K562 (cell line): ENCODE measurements at regions not wholly inside any gene's neighbourhood (a gene's known extent, or its start where the extent isn't known, plus 50 kb on each side); places are given as distances from the start of the nearest gene placed in this dataset.

Experiments used
- CHCHD3 ChIP-seq: fragments of 250-450 bp; sonication (Bioruptor Pico); IDR thresholded peaks from 2 replicates; pipeline ENCODE4 v2.1.2; 2022; ENCODE audit warnings: mild to moderate bottlenecking
- IRF2 ChIP-seq: sonication (generic); formaldehyde crosslinking; IDR thresholded peaks from 2 replicates; pipeline ENCODE4 v1.8.1; 2022; ENCODE audit warnings: mild to moderate bottlenecking, missing genetic modification reagents
- MAFG ChIP-seq: fragments of 450-650 bp; conservative IDR thresholded peaks from 2 replicates; pipeline ENCODE4 v1.6.1; 2016; ENCODE audit warnings: missing genetic modification characterization, missing compliant biosample characterization
- MYBL2 ChIP-seq, 2 experiments: fragments of 450-650 bp in 1 of 2; sonication (generic) in 1 of 2; formaldehyde crosslinking in 1 of 2; IDR thresholded peaks; 2 replicates each; pipeline versions ENCODE4 v1.6.1 to v1.8.1; 2017 to 2022; ENCODE audit warnings: borderline replicate concordance in 1 of 2, inconsistent platforms in 1 of 2, low read depth in 1 of 2, mild to moderate bottlenecking in 1 of 2, missing genetic modification reagents in 1 of 2, moderate library complexity in 1 of 2
- PBX2 ChIP-seq, 2 experiments: IDR thresholded peaks in 1 of 2; conservative IDR thresholded peaks in 1 of 2; 2 replicates each; pipeline ENCODE4 v1.6.1; 2016; ENCODE audit warnings: low read depth in 2 of 2, mild to moderate bottlenecking in 1 of 2, missing compliant biosample characterization in 1 of 2, missing genetic modification characterization in 1 of 2, moderate library complexity in 1 of 2
- PTBP1 ChIP-seq: fragments of 200-400 bp; formaldehyde crosslinking; IDR thresholded peaks from 2 replicates; pipeline ENCODE4 v1.6.1; 2017; ENCODE audit warnings: low read depth, low read length
- STAG1 ChIP-seq: sonication (generic); formaldehyde crosslinking; IDR thresholded peaks from 2 replicates; pipeline ENCODE4 v1.5.0; 2020; ENCODE audit warnings: missing genetic modification reagents, borderline replicate concordance
- ZBTB49 ChIP-seq: sonication (generic); formaldehyde crosslinking; IDR thresholded peaks from 2 replicates; pipeline ENCODE4 v1.8.0; 2022; ENCODE audit warnings: missing genetic modification reagents, mild to moderate bottlenecking, borderline replicate concordance
- ZC3H8 ChIP-seq: fragments of 450-650 bp; IDR thresholded peaks from 2 replicates; pipeline ENCODE4 v1.6.1; 2017
- ZNF121 ChIP-seq: sonication (generic); formaldehyde crosslinking; conservative IDR thresholded peaks from 2 replicates; pipeline ENCODE4 v1.8.0; 2022; ENCODE audit warnings: missing genetic modification reagents
- ZNF311 ChIP-seq: fragments of 250-450 bp; sonication (Bioruptor Pico); IDR thresholded peaks from 2 replicates; pipeline ENCODE4 v1.4.0; 2020; ENCODE audit warnings: mild to moderate bottlenecking, moderate library complexity
- ZNF324 ChIP-seq: fragments of 250-450 bp; sonication (Bioruptor Pico); IDR thresholded peaks from 2 replicates; pipeline ENCODE4 v1.4.0; 2020; ENCODE audit warnings: mild to moderate bottlenecking
- ZNF384 ChIP-seq: IDR thresholded peaks from 2 replicates; pipeline ENCODE4 v1.6.1; 2012; ENCODE audit warnings: low read depth, low read length, improper control_type of control experiment
- ZNF408 ChIP-seq: fragments of 250-450 bp; sonication (Bioruptor Pico); IDR thresholded peaks from 2 replicates; pipeline ENCODE4 v1.4.0; 2020; ENCODE audit warnings: low read depth, mild to moderate bottlenecking, moderate library complexity
- ZNF449 ChIP-seq: fragments of 250-450 bp; sonication (Bioruptor Pico); IDR thresholded peaks from 2 replicates; pipeline ENCODE4 v1.8.0; 2022; ENCODE audit warnings: moderate library complexity, mild to moderate bottlenecking, inconsistent platforms
- ZNF511 ChIP-seq: sonication (generic); formaldehyde crosslinking; IDR thresholded peaks from 2 replicates; pipeline ENCODE4 v1.8.0; 2022; ENCODE audit warnings: mild to moderate bottlenecking, missing genetic modification reagents

GRCh38 chr5:6115852-6116251 lies 262.5 kb downstream of the MED10 start (continued):
- TF ChIP-seq PBX2 (CRISPR knock-in tag; IDR thresholded peaks at IDR 0.05; ENCODE audit: low read depth) (no peak), PBX2 (tag; conservative IDR thresholded peaks at IDR 0.05; ENCODE audit: low read depth) (no peak), STAG1 (CRISPR knock-in tag) (no peak), ZNF384 (no peak), ZNF324 (CRISPR knock-in tag) (no peak), ZNF311 (CRISPR knock-in tag) (no peak), MAFG (tag) (no peak), IRF2 (CRISPR knock-in tag) (no peak), ZNF449 (CRISPR knock-in tag) (no peak), CHCHD3 (CRISPR knock-in tag) (no peak), ZNF121 (CRISPR knock-in tag) (no peak), ZNF511 (CRISPR knock-in tag) (no peak), PTBP1 (no peak), ZNF408 (CRISPR knock-in tag) (no peak), ZBTB49 (CRISPR knock-in tag) (no peak), MYBL2 (IDR thresholded peaks at IDR 0.05; ENCODE audit: low read depth) (no peak), MYBL2 (CRISPR knock-in tag; IDR thresholded peaks at IDR 0.05; ENCODE audit: borderline replicate concordance) (no peak), ZC3H8 (no peak)
- TF ChIP-seq, all 486 proteins: peak for 0
